ENCODE measurements at regions not wholly inside any gene's neighbourhood (a gene's known extent, or its start where the extent isn't known, plus 50 kb on each side); places are given as distances from the start of the nearest gene placed in this dataset.

DNA sequence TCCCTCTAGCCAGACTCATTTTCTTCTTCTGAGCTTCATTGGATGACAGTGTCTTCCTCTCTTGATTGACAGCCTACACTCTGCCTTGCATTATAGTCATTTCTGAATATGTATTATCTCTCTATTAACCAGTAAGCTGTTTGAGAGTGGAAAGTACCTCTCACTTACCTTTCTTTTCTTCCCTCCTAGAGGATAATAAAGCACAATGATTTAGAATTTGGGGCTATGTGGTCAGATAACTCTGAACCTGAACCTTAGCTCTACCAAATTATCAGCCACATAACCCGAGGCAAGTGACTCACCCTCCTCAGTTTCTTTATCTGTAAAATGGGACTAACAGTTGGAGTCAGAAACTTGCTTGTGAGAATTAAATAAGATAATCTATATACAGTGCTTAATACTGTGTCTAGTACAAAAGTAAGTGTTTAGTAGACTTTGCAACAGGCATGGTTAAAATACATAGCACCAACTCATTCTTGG is 331.8 kb upstream of the TBL1XR1 start:
- no peak for DNase-seq

DNA sequence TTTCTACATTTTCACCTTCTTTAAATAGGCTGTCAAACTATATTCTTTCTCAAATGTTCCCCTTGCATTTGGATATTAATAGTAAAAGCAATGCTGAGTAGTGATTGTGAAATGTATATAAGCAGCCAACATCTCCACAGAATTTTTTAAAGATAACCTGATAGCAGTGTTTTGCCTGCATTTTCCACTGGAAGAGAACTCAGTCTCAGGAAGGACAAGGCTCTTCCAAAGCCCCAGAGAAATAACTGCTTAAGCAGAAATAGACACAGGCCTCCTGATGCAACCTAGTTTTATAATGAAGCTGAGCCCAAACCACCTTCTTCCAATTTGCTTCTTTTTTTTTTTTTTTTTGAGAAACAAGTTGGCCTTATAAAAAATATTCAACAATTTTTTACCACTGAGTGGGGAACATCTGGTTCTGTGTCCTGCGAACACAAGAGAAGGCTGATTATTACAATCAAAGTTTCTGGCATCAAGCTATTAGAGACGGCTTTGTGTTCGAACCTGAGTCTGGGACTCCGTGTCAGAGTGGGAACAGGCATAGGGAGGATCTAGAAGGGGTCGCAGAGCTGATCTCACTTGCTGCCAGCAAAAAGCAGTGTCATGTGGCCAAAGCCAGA is 332.5 kb upstream of the TBL1XR1 start:
- DNase-seq, result peak; percentile 48 to 80 (median 57)

DNA sequence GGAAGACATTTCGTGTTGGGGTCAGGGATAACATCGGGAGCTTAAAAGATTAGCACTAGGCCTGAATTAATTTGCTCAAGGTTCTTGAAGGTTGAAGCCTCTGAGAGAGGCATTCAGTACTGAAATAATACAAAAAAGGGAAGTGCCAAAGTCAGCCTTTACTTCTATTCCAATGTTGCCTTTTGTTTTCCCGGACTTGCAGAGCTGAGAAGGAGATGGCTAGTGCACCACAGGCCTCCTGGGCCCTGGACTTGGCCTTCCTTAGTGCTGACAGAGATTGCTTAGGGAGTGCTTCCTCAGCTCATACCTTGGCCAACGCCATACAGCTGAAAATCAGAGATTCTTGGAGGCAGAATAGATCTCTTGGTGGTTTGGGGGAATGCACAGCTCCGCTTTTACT is 333.6 kb upstream of the TBL1XR1 start:
- peak in 1 of 3 donors; percentile 77 for DNase-seq

DNA sequence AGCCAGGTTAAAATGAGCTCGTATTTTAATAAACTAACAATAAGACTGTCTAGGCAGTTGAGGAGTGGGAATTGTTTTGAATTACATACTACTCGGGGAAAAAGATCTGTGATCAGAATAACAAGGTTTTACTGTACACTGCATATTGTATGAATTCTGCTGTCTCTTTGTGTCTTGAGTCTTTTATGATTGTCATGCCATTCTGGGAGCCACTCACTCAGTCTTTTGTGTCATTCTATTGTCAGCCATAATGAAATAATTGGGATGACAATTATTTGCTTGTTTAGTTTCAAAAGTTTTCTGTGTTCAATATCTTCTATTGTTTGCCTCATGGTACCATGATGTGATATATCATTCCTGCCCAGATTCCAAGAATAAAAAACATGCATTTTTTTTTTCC is 339.6 kb upstream of the TBL1XR1 start:
- DNase-seq, result no peak

DNA sequence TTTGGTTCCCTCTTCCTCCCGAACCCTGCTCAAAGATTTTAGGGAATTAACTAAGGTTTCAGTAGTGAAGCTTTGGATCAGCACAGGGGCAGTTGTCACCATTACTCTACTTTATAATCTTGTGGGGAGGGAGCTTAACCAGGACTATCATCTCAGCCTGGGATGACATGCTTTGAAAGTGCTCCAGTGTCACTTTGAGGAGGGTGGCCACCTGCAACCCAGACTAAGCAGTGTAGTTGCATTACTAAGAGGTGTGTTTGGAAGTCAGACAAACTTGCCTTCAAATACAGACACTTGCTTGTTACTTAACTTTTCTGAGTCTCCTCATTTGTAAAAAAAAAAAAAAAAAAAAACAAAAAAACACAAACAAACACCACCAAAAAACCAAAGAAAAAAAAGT is 340.3 kb upstream of the TBL1XR1 start:
- DNase-seq, result no peak

DNA sequence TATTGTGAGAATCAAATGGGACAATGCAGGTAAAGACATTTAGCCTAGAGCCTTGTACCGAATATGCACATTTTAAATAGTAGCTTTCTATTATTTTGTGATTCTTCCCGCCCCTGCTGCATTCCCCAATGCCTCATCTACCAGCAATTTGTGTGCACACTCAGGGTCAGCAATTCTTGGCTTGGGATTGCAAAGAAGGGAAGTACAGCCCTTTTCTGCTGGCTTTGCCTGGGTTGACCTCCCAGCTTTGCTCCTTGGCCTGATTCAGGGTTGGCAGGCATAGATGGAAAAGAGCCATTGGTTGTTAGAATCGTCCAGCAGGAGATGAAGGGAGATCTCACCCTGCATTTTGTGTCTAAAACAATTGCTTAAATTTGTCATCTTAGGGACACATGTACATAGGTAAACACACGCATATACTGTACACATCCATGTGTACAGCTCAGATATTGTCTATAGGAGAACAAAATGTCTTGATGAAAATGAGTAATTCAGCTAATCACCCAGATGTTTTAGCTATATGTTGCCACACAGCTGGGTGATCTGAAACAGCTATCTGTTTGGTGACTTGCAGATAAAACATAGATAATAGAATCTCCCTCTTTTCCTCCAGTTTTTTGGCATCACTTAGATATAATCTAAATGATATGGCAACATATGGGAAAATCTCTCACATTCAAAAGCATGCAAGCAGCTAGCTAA is 340.9 kb upstream of the TBL1XR1 start:
- DNase-seq, result peak in 2 of 3 donors; percentile 68 to 80

DNA sequence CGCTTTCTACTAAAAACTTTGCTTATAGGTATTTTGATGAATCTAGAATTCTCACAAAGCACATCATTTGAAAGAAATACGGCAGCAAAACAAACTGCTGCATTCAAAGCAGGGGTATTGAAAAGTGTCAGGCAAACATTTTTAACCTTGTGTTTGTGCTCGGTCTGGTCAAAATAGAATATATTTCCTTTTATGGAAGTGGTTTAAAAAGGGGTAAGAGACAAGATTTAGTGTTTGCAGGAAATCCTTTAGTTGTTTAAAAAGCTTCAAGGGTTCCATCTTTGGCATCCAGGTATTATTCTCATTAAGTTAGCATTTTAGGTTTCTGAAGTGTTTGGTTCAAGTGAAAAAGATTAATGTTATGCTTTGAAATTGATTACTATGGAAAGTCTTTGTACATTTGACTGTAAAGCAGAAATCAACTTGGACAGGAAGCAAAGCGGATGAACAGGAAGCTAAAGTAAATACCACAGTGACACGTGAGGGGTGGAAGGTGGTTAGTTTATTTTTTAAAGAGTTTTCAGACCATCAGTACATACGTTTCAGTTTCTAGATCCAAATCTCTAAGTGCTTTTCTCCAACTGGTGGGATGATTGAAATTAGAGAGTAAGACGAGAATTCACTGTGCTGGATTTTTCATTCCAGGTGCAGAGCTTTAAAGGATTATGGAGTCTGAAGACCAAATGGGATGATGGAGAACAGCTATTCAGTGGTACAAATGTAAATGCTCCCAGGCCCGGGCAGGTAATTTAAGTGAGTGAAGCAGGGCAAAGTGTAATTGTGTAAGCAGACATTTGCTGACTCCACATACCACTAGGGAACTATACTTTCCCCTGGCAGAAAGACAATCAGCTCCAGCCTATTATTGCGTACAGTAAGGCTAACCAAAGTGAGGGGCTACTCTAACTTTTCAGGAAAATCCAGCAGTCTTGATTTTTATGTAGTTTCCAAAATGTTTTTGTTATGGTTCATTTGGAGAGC is 341.8 kb upstream of the TBL1XR1 start:
- peak in 1 of 3 donors; percentile 38 for DNase-seq

DNA sequence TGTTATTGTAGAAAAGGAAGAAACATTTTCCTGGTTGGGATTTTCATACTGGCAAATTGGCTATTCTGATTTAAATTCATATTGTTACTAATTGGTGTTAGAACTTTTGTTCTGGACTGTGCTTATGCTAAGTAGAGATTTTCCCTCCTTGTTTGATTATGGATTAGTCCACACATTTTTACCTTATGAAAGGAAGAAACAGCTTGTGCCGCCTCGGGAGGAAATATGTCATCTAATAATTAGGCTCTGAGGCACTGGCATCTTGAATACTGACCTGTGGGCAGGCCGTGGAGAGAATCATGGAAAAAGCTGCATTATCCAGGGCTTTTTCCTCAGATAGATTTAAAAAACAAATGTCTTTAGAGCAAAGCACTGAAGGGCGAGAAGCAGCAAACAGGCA is 344.3 kb upstream of the TBL1XR1 start:
- no peak for DNase-seq

DNA sequence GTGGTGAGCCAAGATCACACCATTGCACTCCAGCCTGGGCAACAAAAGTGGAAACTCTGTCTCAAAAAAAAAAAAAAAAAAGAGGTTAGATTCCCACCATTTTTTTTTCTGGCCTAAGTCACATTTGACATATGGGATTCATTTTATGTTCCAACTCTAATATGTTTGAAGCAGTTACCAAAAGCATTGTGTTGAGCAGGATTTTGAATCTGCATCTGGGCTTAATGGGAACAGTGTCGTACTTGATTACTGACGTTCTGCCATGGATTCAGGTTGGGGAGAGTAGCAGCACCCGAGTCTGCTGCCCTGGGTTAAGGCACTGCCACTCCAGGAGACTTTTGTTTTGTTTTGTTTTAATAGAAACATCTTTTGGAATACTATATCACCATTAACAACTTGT is 348.7 kb upstream of the TBL1XR1 start:
- DNase-seq, result peak in 1 of 3 donors; percentile 52

DNA sequence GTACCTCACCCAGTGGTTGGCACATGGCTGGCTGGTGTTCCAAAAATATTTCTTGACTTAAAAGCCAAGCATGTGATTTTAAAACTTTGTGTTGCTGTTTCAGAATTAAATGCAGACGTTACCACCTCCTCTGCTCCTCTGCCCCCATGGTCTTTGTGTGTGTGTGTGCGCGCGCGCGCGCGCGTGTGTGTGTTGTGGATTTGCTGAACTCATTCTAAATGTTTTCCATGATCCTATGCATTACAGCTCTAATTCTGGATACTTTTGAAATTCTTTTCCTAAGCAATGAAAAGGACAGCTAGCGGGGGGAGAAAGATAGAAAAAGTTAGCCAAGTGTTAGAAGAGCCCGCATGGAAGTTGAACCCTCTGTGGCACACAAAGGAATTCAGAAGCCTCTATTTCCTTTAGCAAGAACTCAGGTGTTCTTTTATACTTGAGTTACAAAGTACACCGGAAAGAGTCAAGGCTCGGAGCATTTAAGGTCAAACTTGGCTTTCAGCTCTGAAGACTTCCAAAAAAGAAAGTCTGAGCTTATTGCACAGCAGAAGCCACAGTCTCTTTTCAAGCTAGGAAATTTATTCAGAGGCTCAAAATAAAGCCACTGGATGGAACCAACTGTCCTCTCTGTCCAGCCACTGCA is 350.5 kb upstream of the TBL1XR1 start:
- DNase-seq, result no peak

DNA sequence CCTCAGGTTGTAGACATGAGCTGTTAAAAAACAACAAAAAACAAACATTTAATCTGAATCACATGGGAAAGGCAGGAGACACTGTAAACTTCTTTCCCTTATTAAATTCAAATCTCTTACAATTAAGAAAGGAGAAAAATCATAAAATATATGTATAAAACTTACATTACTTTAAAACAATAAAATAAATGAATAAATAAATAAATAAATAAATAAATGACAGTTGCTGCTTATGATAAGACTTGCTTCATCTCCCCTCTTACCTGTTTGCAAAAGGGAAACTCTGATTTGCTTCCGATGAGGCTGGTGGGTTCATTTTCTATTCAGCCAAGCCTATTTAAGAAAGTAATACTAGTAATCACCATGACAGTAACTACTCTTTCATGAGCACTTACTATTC is 353.4 kb upstream of the TBL1XR1 start:
- no peak for DNase-seq

DNA sequence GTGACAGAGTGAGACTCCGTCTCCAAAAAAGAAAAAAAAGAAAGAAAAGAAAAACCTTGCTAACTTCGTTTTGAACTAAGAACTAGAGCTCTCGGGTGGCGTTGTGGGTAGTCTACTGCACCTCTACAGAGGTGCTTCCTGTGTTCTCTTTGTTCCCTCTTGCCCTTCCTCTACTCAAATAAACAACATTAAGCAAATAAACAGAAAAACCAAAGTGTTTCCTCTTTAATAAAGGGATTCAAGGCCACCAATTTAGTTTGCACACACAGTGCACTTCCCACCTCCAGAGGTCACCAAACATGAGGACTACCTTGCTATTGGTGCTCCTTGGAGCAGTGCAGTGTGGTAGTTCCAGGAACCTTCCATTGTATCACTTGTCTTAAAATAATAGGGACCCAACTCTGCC is 354.2 kb upstream of the TBL1XR1 start:
- no peak for DNase-seq

DNA sequence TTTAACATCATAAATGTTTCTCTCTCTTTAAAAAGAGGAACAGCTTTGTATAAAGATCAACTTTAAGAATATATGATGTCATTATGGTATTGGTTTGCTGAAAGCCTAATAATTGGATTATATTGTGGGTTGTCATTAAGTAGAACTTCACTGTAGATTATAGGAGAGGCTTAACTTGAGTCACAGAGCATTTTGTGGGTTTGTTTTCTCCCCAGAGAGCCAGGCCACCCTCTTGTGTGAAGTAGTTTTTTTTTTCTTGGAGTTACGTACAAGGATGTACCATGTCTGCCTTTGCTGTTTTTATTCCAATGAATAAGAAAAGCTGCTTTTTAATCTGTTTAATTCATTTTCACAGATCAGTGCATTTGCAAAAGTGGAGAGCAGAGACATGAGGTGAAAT is 354.8 kb upstream of the TBL1XR1 start:
- no peak for DNase-seq

DNA sequence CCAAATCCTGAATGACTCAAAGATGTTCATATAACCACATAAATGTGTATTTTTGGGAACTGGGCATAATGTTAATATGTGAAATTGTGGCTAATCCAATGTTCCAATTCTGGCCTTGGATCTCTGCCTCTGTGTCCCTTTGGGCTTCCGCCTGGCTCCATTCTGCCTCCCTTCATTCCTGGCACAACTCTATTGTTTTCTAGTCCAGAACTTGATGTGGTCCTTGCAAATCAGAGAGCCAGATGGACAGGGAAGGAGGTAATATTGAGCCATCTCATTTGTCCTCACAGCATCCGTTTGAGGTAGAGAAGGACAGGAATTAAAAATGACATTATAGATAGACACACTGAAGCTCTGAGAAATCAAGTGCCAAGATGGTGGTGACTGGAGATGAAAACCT is 355.7 kb upstream of the TBL1XR1 start:
- DNase-seq, result no peak

DNA sequence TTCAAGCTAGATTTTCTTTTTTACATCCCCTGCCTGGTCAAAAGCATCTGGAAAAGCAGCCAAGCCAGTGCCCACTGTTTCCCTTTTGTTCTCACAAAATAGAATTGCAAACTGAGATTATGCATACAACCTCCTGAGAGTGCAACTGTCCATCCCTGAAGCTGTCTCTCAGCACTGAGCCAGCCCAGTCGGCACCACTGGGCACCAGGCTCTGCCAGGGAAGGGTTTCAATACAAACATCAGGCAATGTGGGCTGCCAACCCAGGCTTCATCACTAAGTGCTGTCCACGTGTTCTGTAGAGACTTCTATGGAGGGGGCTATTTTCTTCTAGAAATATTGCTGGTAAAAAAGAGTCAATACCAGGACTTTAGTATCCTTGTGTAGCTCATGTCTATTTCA is 356.3 kb upstream of the TBL1XR1 start:
- DNase-seq, result no peak

DNA sequence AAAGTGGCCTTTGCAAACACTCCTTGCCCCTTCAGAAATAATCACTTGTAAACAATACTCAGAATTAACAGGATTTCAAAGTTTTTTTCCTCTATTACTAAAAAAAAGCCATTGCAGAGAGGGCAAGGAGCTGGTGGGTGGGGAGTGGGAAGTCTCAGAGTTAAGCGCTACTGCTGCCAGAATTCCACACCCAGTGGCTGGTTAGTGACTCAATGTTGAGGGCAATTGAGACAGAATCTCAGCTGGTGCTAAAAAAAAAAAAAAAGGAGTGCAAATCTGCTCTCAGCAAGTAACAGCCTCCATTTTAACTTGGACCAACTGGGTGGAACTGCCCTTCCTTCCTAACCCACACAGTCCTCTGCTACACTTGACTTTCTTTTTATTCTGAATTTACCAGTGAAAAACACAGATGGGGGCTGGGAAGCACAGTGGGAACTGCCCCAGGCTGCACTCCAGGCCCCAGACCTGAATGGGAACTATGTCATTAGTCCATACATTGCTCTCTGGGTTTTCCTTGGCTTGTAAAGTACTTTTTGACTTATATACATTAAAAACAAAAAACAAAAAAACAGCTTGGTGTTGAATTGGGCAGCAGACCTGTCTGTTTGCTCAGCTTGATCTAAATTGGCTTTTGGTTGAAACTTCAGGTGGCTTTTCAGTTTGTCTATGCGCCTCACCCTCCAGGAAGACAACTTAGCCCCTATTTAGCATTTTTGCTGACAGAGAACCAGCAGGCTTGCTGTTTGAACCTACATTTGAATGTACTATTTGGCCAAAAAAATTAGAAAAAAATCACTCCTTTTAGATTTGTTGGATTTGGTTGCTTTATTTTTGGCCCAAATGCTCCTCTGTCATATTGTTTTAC is 357.8 kb upstream of the TBL1XR1 start:
- DNase-seq, result no peak

DNA sequence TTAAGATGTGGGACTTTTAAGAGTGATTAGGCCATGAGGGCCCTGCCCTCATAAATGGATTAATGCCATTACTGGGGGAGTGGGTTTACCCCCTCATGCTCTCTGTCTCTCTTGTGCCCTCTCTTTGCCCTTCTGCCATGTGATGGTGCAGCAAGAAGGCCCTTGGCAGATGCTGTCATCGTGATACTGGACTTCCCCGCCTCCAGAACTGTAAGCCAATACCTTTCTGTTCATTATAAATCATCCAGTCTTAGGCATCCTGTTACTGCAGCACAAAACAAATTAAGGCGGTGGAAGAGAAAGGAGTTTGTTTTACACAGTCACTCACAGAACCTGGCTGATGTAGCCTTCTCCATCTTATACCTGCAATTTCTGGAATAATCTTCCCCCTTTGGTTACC is 360.3 kb upstream of the TBL1XR1 start:
- DNase-seq, result no peak

DNA sequence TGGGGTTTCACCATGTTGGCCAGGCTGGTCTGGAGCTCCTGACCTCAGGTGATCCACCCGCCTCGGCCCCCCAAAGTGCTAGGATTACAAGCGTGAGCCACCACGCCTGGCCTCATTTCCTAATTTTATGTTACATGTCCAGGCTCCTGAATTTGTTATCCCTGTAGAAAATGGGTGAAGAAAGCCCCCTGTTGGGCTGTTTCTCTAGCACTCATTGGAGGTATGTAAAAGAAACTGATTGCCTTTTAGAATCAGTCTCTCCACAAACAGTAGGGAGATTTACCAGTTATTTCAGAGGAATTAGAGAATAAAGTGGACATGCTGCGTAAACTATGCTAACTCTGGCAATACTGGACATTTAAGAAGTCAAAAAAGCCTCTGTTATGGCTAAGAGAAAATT is 364.1 kb upstream of the TBL1XR1 start:
- no peak for DNase-seq

DNA sequence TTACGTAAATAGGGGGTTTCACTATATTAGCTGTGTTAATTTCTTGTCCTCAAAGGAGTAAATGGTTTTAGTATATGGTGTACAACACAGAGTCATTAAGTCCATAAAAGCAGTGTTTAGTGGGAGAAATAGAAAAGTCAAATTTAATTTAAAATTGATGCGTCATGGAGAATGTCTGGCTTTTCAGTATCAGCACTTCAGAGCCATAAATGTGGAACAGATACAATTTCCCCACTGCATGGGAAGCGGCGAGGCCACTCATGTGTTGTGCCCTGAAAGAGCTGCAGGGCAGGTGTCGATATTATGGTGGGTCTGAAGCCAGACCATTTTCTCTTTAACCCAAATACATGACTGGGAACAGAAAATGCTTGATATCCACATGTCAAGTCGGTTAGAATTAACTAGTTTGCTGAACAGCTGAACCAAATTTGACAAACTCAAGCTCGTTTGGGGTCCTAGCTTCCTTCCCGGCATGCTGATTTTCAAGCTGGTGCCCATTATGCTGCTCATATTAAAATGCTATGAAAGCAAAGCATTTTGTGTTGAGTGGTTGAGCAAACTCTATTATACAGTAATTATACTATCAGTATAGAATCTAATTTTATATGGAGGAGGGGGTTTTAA is 364.6 kb upstream of the TBL1XR1 start:
- no peak for DNase-seq

DNA sequence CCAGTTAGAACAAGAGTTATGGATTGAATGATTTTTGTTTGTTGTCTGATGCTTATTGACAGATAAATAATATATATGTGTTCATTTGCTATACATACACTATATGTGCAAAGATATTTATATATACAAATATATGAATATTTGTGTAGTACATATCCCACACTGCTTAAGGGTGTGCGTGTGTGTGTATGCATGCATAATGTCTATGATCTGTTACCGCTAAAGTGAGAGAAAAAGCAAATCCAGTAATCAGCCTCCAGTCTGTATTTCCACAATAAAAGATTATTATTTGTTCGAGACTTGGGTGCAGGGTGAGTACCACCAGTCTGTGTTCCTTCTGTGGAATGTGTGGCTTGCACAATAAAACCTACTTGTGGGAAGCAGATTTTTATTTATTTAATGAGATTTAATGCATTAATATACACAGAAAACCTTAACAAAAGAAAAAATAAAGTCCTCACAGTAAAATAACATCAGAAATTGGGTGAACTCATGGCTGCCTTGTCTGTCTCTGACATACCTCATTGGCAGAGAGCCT is 366.0 kb upstream of the TBL1XR1 start:
- no peak for DNase-seq
